Neuron (in vitro differentiated cells): ENCODE measurements at regions not wholly inside any gene's neighbourhood (a gene's known extent, or its start where the extent isn't known, plus 50 kb on each side); places are given as distances from the start of the nearest gene placed in this dataset.

Experiments
- H2AFZ ChIP-seq: one replicate; pipeline ENCODE4 v1.6.1; 2013; ENCODE audit warnings: low read depth, mild to moderate bottlenecking, inconsistent platforms, low read length, moderate library complexity
- H3K27me3 ChIP-seq: one replicate; pipeline ENCODE4 v1.6.1; 2013; ENCODE audit warnings: low read length; ENCODE audit not compliant: insufficient read depth
- H3K36me3 ChIP-seq: one replicate; pipeline ENCODE4 v1.6.1; 2013; ENCODE audit warnings: low read length; ENCODE audit not compliant: insufficient read depth
- H3K4me1 ChIP-seq: one replicate; pipeline ENCODE4 v1.6.1; 2013; ENCODE audit warnings: low read length; ENCODE audit not compliant: insufficient read depth
- H3K4me3 ChIP-seq: 2 replicates; pipeline ENCODE4 v1.5.1; 2013; ENCODE audit warnings: mild to moderate bottlenecking, low read length, moderate library complexity
- H3K9me3 ChIP-seq: one replicate; pipeline ENCODE4 v1.6.1; 2013; ENCODE audit warnings: low read length

GRCh38 chr2:53445383-53446070 lies 322.1 kb upstream of the CHAC2 start:
- no peak overlapping the region for H2AFZ ChIP-seq
- no peaks in the 10 kb centered on the region for H3K36me3 ChIP-seq
- no peaks in the 10 kb centered on the region for H3K9me3 ChIP-seq
- no peak overlapping the region for H3K4me3 ChIP-seq
- H3K27me3 ChIP-seq: no peaks in the 10 kb centered on the region
- no peaks in the 10 kb centered on the region for H3K4me1 ChIP-seq

- peaks cover 5% of the 10 kb centered on the region for H3K4me1 ChIP-seq
- H3K4me3 ChIP-seq: no peak overlapping the region
- H3K27me3 ChIP-seq: no peaks in the 10 kb centered on the region
- H3K9me3 ChIP-seq: no peaks in the 10 kb centered on the region
- H3K36me3 ChIP-seq: no peaks in the 10 kb centered on the region
- no peak overlapping the region for H2AFZ ChIP-seq
These were observed 324.8 kb upstream of the CHAC2 start for GRCh38 chr2:53442783-53443182.

- Histone ChIP-seq H3K4me1 (peaks cover 12% of the 10 kb centered on the region), H3K9me3 (no peaks in the 10 kb centered on the region), H3K4me3 (no peak overlapping the region), H3K36me3 (no peaks in the 10 kb centered on the region), H3K27me3 (no peaks in the 10 kb centered on the region), H2AFZ (no peak overlapping the region)
These were observed 325.5 kb upstream of the CHAC2 start for GRCh38 chr2:53442093-53442492.

- Histone ChIP-seq H3K27me3 (no peaks in the 10 kb centered on the region), H3K4me3 (no peak overlapping the region), H3K4me1 (peaks cover 40% of the 10 kb centered on the region), H3K36me3 (no peaks in the 10 kb centered on the region), H3K9me3 (no peaks in the 10 kb centered on the region), H2AFZ (no peak overlapping the region)
These were observed 328.9 kb upstream of the CHAC2 start for GRCh38 chr2:53438692-53439091.

GRCh38 chr2:53438100-53438499 lies 329.5 kb upstream of the CHAC2 start:
- Histone ChIP-seq H3K36me3 (no peaks in the 10 kb centered on the region), H2AFZ (no peak overlapping the region), H3K4me1 (peaks cover 40% of the 10 kb centered on the region), H3K4me3 (no peak overlapping the region), H3K27me3 (no peaks in the 10 kb centered on the region), H3K9me3 (no peaks in the 10 kb centered on the region)

GRCh38 chr2:53437371-53437770 lies 330.2 kb upstream of the CHAC2 start:
- Histone ChIP-seq H3K9me3 (no peaks in the 10 kb centered on the region), H3K4me3 (no peak overlapping the region), H3K27me3 (no peaks in the 10 kb centered on the region), H3K4me1 (peaks cover 40% of the 10 kb centered on the region), H3K36me3 (no peaks in the 10 kb centered on the region), H2AFZ (no peak overlapping the region)

GRCh38 chr2:53436882-53437281 lies 330.7 kb upstream of the CHAC2 start:
- Histone ChIP-seq H3K4me3 (no peak overlapping the region), H3K27me3 (no peaks in the 10 kb centered on the region), H3K4me1 (peaks cover 40% of the 10 kb centered on the region), H3K9me3 (no peaks in the 10 kb centered on the region), H3K36me3 (no peaks in the 10 kb centered on the region), H2AFZ (no peak overlapping the region)

- H3K36me3 ChIP-seq: no peaks in the 10 kb centered on the region
- H2AFZ ChIP-seq: no peak overlapping the region
- H3K9me3 ChIP-seq: no peaks in the 10 kb centered on the region
- no peaks in the 10 kb centered on the region for H3K27me3 ChIP-seq
- no peak overlapping the region for H3K4me3 ChIP-seq
- peaks cover 40% of the 10 kb centered on the region for H3K4me1 ChIP-seq
These were observed 332.0 kb upstream of the CHAC2 start for GRCh38 chr2:53435610-53436009.

GRCh38 chr2:53434466-53434865 lies 333.1 kb upstream of the CHAC2 start:
- peaks cover 40% of the 10 kb centered on the region for H3K4me1 ChIP-seq
- no peak overlapping the region for H3K4me3 ChIP-seq
- no peaks in the 10 kb centered on the region for H3K27me3 ChIP-seq
- H2AFZ ChIP-seq: no peak overlapping the region
- H3K9me3 ChIP-seq: no peaks in the 10 kb centered on the region
- no peaks in the 10 kb centered on the region for H3K36me3 ChIP-seq

GRCh38 chr2:53432936-53433335 lies 334.7 kb upstream of the CHAC2 start:
- Histone ChIP-seq H3K27me3 (no peaks in the 10 kb centered on the region), H3K36me3 (no peaks in the 10 kb centered on the region), H3K4me3 (no peak overlapping the region)

GRCh38 chr2:53429901-53430300 lies 337.7 kb upstream of the CHAC2 start:
- H3K27me3 ChIP-seq: no peaks in the 10 kb centered on the region
- no peaks in the 10 kb centered on the region for H3K9me3 ChIP-seq
- no peaks in the 10 kb centered on the region for H3K36me3 ChIP-seq
- no peak overlapping the region for H2AFZ ChIP-seq
- H3K4me1 ChIP-seq: peaks cover 6% of the 10 kb centered on the region
- H3K4me3 ChIP-seq: no peak overlapping the region

More at GRCh38 chr2:53432936-53433335, 334.7 kb upstream of the CHAC2 start:
- H3K9me3 ChIP-seq: no peaks in the 10 kb centered on the region
- peaks cover 36% of the 10 kb centered on the region for H3K4me1 ChIP-seq
- no peak overlapping the region for H2AFZ ChIP-seq

- Histone ChIP-seq H3K36me3 (no peaks in the 10 kb centered on the region), H3K9me3 (no peaks in the 10 kb centered on the region), H3K4me3 (no peak overlapping the region), H3K27me3 (no peaks in the 10 kb centered on the region), H3K4me1 (no peaks in the 10 kb centered on the region), H2AFZ (no peak overlapping the region)
These were observed 342.7 kb upstream of the CHAC2 start for GRCh38 chr2:53424902-53425301.

GRCh38 chr2:53423465-53423864 lies 344.1 kb upstream of the CHAC2 start:
- Histone ChIP-seq H2AFZ (no peak overlapping the region), H3K27me3 (no peaks in the 10 kb centered on the region), H3K4me1 (no peaks in the 10 kb centered on the region), H3K4me3 (no peak overlapping the region), H3K36me3 (no peaks in the 10 kb centered on the region), H3K9me3 (no peaks in the 10 kb centered on the region)

GRCh38 chr2:53422979-53423378 lies 344.6 kb upstream of the CHAC2 start:
- Histone ChIP-seq H3K4me3 (no peak overlapping the region), H3K9me3 (no peaks in the 10 kb centered on the region), H3K4me1 (no peaks in the 10 kb centered on the region), H3K36me3 (no peaks in the 10 kb centered on the region), H2AFZ (no peak overlapping the region), H3K27me3 (no peaks in the 10 kb centered on the region)
